Hematopoietic multipotent progenitor cell treated with erythropoietin and hydrocortisone succinate and interleukin-3 and kit ligand, for 8 days (in vitro differentiated cells): ENCODE measurements at regions not wholly inside any gene's neighbourhood (a gene's known extent, or its start where the extent isn't known, plus 50 kb on each side); places are given as distances from the start of the nearest gene placed in this dataset.
"Not testable (repeated sequence)": the region's sequence is repeated elsewhere in the genome, so short reads cannot be mapped to it uniquely, and the experiment has no call there.

Source experiments
- DNase-seq: peaks from one replicate; pipeline ENCODE4 v3.0.0-alpha.2; 2015

GRCh38 chr4:95779447-95779846, 60.4 kb upstream of the PDHA2 start:
- no peak for DNase-seq

GRCh38 chr4:95778666-95779065, 61.2 kb upstream of the PDHA2 start:
- DNase-seq, result no peak

- DNase-seq, result not testable (repeated sequence)
Observed at GRCh38 chr4:95770605-95771004, 69.3 kb upstream of the PDHA2 start.

- no peak for DNase-seq
Observed at GRCh38 chr4:95764961-95765360, 74.9 kb upstream of the PDHA2 start.

GRCh38 chr4:95761871-95762270, 78.0 kb upstream of the PDHA2 start:
- no peak for DNase-seq

- DNase-seq, result no peak
Observed at GRCh38 chr4:95761426-95761825, 78.5 kb upstream of the PDHA2 start.

GRCh38 chr4:95760646-95761045, 79.2 kb upstream of the PDHA2 start:
- DNase-seq, result not testable (repeated sequence)

- DNase-seq, result no peak
Observed at GRCh38 chr4:95758001-95758400, 81.9 kb upstream of the PDHA2 start.

GRCh38 chr4:95754667-95755066, 85.2 kb upstream of the PDHA2 start:
- no peak for DNase-seq

- no peak for DNase-seq
Observed at GRCh38 chr4:95749204-95749603, 90.7 kb upstream of the PDHA2 start.

- no peak for DNase-seq
Observed at GRCh38 chr4:95742872-95743271, 97.0 kb upstream of the PDHA2 start.

- no peak for DNase-seq
Observed at GRCh38 chr4:95742179-95742578, 97.7 kb upstream of the PDHA2 start.

- DNase-seq, result no peak
Observed at GRCh38 chr4:95732061-95732460, 107.8 kb upstream of the PDHA2 start.

- DNase-seq, result no peak
Observed at GRCh38 chr4:95729596-95729995, 110.3 kb upstream of the PDHA2 start.

GRCh38 chr4:95728145-95728544, 111.7 kb upstream of the PDHA2 start:
- no peak for DNase-seq

GRCh38 chr4:95715830-95716229, 124.1 kb upstream of the PDHA2 start:
- no peak for DNase-seq

GRCh38 chr4:95714571-95714970, 125.3 kb upstream of the PDHA2 start:
- no peak for DNase-seq

GRCh38 chr4:95705323-95705722, 134.6 kb upstream of the PDHA2 start:
- DNase-seq, result no peak

GRCh38 chr4:95701500-95702170, 138.3 kb upstream of the PDHA2 start:
- DNase-seq, result no peak

GRCh38 chr4:95694411-95694810, 145.5 kb upstream of the PDHA2 start:
- DNase-seq, result no peak

- DNase-seq, result peak; percentile 6
Observed at GRCh38 chr4:95693594-95693993, 144.8 kb upstream of the UNC5C start.

GRCh38 chr4:95676190-95676589, 127.4 kb upstream of the UNC5C start:
- no peak for DNase-seq

- DNase-seq, result no peak
Observed at GRCh38 chr4:95675623-95676022, 126.8 kb upstream of the UNC5C start.

GRCh38 chr4:95674521-95674981, 125.8 kb upstream of the UNC5C start:
- DNase-seq, result no peak

- no peak for DNase-seq
Observed at GRCh38 chr4:95672811-95673210, 124.0 kb upstream of the UNC5C start.
